Bronchial epithelial cell (primary cell): ENCODE measurements at regions not wholly inside any gene's neighbourhood (a gene's known extent, or its start where the extent isn't known, plus 50 kb on each side); places are given as distances from the start of the nearest gene placed in this dataset.

ENCODE experiments used
- DNase-seq: peaks from one replicate; pipeline ENCODE4 v3.0.0-alpha.2; 2010; ENCODE audit warnings: low read depth
- FAIRE-seq: peaks from 2 replicates; lab custom pipeline; 2011; peaks lifted over from hg19 to GRCh38; lab: Jason Lieb, UNC
- H3K27me3 ChIP-seq: 2 replicates; pipeline ENCODE4 v1.5.1; 2011; ENCODE audit warnings: low read length; ENCODE audit not compliant: control insufficient read depth, insufficient read depth
- H3K36me3 ChIP-seq: 2 replicates; pipeline ENCODE4 v1.5.1; 2011; ENCODE audit warnings: low read length; ENCODE audit not compliant: control insufficient read depth, insufficient read depth
- H3K4me3 ChIP-seq: 2 replicates; pipeline ENCODE4 v1.5.1; 2011; ENCODE audit warnings: mild to moderate bottlenecking, low read depth, low read length, control low read depth
- TF ChIP-seq, protein P1 (sequence below): IDR thresholded peaks from 2 replicates; pipeline ENCODE4 v1.5.1; 2011; ENCODE audit warnings: mild to moderate bottlenecking, moderate library complexity, low read length, control low read depth, inconsistent platforms; ENCODE audit not compliant: insufficient read depth, severe bottlenecking

DNA sequence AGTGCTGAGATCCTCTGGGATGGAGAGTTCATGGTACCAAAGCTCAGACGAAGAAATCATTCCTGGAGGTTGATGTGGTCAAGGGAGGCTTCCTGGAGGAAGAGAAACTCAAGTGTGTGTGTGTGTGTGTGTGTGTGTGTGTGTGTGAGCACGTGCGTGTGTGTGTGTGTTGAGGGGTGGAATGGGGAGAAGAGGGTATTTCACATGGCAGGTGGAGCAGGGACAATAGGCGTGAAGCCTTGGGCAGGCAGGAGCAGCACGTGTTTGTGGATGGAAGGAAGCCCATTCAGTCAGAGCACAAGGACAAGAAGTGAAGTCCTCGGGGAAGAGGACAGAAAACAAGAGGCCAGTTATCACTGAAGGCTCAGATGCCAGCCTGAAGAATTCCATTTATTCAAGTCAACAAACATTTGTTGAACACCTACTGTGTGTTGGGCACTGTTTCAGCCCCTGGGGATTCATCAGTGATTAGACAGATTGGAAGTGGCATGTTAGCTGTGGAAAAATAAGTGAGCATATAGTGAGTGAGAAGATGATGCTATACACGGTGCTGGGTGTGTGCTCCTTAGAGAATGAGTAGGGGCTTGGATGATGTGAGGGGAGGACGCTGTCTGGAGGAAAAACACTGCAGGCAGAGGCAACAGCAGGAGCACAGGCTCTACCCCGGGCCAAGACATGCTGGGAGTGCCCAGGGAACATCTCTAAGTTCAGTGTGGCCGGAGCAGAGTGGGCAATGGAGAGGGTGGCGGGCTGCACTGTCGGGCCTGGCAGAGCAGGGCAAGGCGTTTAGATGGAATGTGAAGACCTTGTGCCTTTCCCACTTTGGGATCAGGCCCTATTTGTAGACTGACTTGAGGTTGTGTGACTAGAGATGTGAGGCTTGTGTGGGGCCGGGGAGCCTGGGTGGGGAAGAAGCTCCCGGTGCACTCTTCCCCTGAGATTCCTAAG, 267.1 kb downstream of the CBLN1 start:
- Histone ChIP-seq H3K36me3 (no peaks in the 10 kb centered on the region), H3K4me3 (no peak overlapping the region), H3K27me3 (no peaks in the 10 kb centered on the region)
- DNase-seq (no peak), FAIRE-seq (no peak)
- TF ChIP-seq, protein P1, sequence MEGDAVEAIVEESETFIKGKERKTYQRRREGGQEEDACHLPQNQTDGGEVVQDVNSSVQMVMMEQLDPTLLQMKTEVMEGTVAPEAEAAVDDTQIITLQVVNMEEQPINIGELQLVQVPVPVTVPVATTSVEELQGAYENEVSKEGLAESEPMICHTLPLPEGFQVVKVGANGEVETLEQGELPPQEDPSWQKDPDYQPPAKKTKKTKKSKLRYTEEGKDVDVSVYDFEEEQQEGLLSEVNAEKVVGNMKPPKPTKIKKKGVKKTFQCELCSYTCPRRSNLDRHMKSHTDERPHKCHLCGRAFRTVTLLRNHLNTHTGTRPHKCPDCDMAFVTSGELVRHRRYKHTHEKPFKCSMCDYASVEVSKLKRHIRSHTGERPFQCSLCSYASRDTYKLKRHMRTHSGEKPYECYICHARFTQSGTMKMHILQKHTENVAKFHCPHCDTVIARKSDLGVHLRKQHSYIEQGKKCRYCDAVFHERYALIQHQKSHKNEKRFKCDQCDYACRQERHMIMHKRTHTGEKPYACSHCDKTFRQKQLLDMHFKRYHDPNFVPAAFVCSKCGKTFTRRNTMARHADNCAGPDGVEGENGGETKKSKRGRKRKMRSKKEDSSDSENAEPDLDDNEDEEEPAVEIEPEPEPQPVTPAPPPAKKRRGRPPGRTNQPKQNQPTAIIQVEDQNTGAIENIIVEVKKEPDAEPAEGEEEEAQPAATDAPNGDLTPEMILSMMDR = no peak

DNA sequence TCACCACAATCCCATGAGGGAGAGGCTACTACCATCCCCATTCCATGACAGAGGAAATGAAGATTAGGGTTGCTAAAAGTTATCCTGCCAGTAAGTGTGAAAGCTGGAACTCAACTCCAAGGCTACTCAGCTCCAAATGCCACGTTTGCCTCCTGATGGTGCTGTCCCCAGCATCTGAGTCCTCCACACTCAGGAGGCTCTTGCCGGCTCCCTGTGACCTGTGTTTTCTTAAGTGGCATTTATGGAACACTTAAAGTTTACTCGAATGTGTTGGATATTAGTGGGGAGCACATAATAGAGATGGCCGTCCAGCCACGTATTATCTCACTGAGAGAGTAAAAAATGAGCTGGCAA, 267.9 kb downstream of the CBLN1 start:
- TF ChIP-seq, protein P1 = no peak
- Histone ChIP-seq H3K36me3 (no peaks in the 10 kb centered on the region), H3K4me3 (no peak overlapping the region), H3K27me3 (no peaks in the 10 kb centered on the region)
- FAIRE-seq = no peak
- DNase-seq = no peak

DNA sequence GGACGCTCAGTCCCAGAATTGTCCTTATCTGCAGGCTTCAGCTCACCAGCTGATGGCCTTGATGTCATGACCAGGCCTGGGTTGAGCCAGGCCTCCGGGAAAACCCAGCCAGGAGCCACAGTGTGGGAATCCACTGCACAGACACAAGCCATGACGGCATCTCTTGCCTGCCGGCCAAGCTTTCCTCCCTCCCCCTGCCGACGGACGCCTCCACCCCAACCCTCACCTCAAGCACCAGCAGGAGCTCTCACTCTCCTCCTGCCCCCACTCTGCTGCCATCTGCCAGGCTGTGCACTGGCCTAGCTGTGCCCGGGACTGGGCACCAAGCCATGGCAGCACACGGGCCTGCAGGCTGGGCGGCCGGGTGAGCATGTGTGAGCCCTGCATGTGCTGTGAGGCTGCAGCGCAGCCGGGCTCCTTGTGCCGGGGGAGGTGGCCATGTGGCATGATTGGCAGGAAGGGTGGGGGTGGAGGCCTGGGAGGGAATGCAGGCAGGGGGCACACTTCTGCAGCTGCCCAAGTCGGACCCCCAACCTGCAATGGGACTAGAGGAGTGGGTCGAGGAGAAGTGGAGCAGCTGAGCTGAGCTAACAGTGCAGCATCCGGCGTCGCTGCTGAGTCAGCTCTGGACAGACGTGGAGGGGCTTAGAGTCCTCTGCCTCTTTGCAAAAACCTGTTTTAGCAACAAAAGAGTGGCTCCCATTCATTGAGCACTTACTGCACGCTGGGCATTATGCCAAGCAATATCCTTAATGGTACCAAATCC, 268.5 kb downstream of the CBLN1 start:
- TF ChIP-seq, protein P1 = no peak
- peak; percentile 55 for FAIRE-seq
- H3K4me3 ChIP-seq = no peak overlapping the region
- H3K27me3 ChIP-seq = no peaks in the 10 kb centered on the region
- H3K36me3 ChIP-seq = no peaks in the 10 kb centered on the region
- DNase-seq = no peak

DNA sequence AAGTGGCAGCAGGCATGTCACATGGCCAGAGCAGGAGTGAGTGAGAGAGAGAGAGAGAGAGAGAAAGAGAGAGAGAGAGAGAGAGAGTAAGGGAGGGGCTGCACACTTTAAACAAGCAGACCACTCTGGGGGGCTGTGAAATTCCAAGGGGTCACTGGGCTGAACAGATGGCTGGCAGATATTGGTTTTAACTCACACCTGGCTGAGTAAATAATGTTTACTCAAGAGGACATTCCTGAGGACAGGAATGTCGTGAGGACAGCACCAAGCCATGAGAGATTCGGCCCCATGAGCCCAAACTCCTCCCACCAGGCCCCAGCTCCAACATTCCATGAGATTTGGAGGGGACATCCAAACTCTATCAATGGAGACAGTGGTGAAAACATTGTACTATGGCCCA, 269.7 kb downstream of the CBLN1 start:
- no peak for FAIRE-seq

DNA sequence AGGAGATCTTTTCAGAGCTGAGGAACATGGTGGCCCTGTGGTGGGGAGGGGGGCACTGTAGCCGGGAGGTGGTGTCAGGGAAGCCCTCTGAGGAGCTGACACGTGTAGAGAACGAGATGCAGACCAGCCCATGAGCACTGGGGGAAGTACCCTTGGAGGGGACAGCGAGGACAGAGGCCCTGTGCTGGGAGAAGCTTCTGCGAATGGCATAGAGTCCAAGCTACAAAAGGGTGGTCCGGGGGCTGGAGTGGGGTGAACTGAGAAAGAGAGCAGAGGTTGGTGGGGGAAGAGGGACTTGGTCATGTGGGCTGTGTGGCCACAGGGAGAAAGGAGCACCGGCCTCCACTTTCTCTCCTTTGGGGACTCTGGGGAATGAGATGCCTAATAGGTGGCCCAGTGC, 270.8 kb downstream of the CBLN1 start:
- FAIRE-seq (no peak), DNase-seq (no peak)
- Histone ChIP-seq H3K4me3 (no peak overlapping the region), H3K36me3 (no peaks in the 10 kb centered on the region), H3K27me3 (no peaks in the 10 kb centered on the region)
- TF ChIP-seq, protein P1 = no peak

More for the DNA sequence above, 269.7 kb downstream of the CBLN1 start:
- TF ChIP-seq, protein P1 = no peak
- DNase-seq = no peak
- Histone ChIP-seq H3K4me3 (no peak overlapping the region), H3K27me3 (no peaks in the 10 kb centered on the region), H3K36me3 (no peaks in the 10 kb centered on the region)
